GM12873 (cell line): ENCODE measurements at regions not wholly inside any gene's neighbourhood (a gene's known extent, or its start where the extent isn't known, plus 50 kb on each side); places are given as distances from the start of the nearest gene placed in this dataset.

Source experiments
- CTCF ChIP-seq: IDR thresholded peaks from 2 replicates; pipeline ENCODE4 v1.5.1; 2012; ENCODE audit warnings: low read depth, mild to moderate bottlenecking, moderate library complexity, low read length, control low read depth; ENCODE audit not compliant: insufficient read depth; ENCODE audit errors: missing control alignments

- TF ChIP-seq CTCF = no peak
Observed at GRCh38 chr10:14468023-14468441, 137.3 kb upstream of the FRMD4A start.

GRCh38 chr10:14466257-14466656 lies 135.5 kb upstream of the FRMD4A start:
- TF ChIP-seq CTCF = no peak

DNA sequence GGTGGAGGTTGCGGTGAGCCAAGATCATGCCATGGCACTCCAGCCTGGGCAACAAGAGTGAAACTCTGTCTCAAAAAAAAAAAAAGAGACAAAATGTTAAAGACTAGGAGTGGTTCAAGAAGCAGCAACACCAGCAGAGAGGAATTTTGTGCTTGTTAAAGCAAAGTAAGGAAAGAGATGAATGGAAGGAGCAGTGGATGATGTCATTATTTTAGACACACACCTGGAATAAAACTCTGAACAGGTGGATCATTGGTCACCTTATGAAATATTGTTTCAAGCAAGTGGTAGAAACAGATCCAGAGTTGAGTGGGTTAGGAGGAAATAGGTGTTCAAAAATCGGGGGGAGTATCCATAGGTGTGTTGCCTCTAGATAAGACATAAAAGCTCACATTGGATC lies 129.7 kb upstream of the FRMD4A start:
- no peak for TF ChIP-seq CTCF

DNA sequence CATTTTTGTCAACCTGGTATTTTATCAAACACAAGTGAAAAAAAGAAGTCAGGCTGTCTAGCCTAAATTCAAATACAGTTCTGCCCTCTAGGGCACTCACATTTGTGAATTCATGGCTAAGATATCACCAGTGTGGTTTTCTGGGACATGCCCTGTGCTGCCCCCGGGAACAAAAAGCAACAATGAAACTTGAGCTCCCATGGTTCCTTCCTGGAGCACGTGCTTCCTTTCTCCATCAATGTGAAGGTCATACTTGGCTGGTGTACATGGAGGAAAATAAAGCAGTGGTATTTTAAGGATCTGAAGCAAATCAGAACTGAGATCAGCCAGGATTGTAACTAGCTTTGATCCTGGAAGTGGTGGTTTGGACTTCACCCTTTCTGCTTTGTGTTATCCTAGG lies 128.9 kb upstream of the FRMD4A start:
- no peak for TF ChIP-seq CTCF

GRCh38 chr10:14456870-14457266 lies 126.1 kb upstream of the FRMD4A start:
- no peak for TF ChIP-seq CTCF

DNA sequence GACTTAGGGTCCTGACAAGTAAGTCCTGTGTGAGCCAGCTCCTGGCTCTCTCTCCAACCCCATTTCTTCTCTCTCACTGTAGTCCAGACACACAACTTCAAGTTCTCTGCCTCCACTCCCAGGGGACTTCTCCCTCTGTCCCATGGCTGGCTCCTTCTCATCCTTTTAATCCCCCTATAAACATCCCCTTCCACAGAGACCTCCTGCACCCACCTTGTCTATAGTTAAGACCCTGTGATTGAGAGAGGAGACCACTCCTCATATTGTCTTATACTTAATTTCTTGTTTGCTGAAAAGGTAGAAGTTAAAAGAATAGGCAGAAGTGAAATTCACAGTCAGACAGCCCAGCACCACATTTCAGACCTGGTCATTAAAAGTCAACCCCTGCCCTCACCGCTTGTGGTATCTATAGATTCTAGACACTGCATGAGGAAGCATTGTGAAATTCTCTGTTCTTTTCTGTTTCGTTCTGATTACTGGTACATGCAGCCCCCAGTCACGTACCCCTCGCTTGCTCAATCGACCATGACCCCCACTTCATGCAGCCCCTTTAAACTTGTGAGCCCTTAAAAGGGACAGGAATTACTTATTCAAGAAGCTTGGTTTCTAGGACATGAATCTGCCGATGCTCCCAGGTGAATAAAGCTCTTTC lies 125.6 kb upstream of the FRMD4A start:
- no peak for TF ChIP-seq CTCF

- TF ChIP-seq CTCF = no peak
Observed at GRCh38 chr10:14454629-14455028, 123.9 kb upstream of the FRMD4A start.

DNA sequence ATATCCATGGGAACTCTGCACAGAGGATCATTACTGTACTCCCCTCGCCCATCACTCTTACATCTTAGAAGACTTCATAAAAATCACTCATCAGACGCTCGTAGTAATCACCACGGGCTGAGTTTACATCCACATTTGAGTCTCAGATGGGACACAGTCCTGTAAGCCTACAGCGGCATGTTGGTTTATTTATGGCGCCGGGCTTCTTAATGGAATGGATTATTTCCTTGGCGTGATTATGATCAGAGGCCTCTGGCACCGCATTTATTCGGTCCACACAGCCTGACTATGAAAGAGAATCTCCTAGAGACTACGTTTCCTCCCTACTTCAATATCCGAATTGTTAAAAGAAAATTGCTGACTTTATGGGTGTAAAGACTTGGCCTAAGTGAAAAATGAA lies 123.5 kb upstream of the FRMD4A start:
- TF ChIP-seq CTCF = no peak
